ENCODE measurements at regions not wholly inside any gene's neighbourhood (a gene's known extent, or its start where the extent isn't known, plus 50 kb on each side); places are given as distances from the start of the nearest gene placed in this dataset.

DNA sequence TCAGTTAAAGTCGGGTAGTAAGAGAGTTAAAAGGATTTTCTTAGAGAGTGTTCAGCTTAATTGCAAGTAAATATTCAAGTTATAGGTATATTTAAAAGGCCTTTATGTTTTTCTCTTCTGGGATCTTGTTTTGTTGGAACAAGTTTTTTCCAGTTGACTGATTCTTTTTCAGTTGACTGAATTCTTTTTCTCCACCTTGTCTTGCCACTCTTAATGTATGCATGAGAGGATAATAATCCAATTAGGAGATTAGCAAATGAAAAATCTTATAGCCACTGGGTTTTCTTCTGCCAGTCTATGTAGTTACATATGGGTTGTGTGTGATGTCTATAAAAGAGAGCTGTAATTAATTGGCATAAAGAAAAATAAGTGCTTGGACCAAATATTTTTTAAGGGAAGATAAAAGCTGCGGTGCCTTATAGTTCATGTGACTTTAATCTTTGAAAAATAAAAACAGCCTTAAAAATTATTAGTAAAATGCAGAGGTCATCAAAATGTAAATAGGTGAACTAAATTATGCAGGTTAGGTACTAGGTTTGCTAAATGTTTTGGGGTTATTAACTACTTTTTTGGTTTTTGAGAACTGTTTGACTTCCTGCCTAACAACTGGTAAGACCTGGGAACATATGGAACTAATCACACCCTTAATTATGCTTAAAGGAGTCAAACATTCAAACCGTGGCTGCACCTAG, 367.2 kb downstream of the HTR1B start:
- TF ChIP-seq, protein P1, sequence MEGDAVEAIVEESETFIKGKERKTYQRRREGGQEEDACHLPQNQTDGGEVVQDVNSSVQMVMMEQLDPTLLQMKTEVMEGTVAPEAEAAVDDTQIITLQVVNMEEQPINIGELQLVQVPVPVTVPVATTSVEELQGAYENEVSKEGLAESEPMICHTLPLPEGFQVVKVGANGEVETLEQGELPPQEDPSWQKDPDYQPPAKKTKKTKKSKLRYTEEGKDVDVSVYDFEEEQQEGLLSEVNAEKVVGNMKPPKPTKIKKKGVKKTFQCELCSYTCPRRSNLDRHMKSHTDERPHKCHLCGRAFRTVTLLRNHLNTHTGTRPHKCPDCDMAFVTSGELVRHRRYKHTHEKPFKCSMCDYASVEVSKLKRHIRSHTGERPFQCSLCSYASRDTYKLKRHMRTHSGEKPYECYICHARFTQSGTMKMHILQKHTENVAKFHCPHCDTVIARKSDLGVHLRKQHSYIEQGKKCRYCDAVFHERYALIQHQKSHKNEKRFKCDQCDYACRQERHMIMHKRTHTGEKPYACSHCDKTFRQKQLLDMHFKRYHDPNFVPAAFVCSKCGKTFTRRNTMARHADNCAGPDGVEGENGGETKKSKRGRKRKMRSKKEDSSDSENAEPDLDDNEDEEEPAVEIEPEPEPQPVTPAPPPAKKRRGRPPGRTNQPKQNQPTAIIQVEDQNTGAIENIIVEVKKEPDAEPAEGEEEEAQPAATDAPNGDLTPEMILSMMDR (IDR thresholded peaks at IDR 0.05; ENCODE audit: borderline replicate concordance, extremely low read depth, low read length, poor library complexity, severe bottlenecking) = no peak
- TF ChIP-seq EZH2 (IDR thresholded peaks at IDR 0.05; ENCODE audit: borderline replicate concordance, low read depth, low read length, severe bottlenecking) = no peak

Measured in DND-41 (cell line).